Natural killer cell (primary cell): ENCODE measurements at regions not wholly inside any gene's neighbourhood (a gene's known extent, or its start where the extent isn't known, plus 50 kb on each side); places are given as distances from the start of the nearest gene placed in this dataset.

Source experiments
- ATAC-seq, 3 donors: fragments of 150-1000 bp in 2 of 3; fragments of 200-7000 bp in 1 of 3; cut with Tn5 transposase; 1 replicate in 1 of 3; 2 replicates in 2 of 3; pipeline ENCODE4 v1.10.0; 2021; ENCODE audit warnings: mild to moderate bottlenecking in 2 of 3, moderate library complexity in 2 of 3
- DNase-seq, 2 donors: peaks; one replicate each; pipeline versions ENCODE4 v3.0.0 to v3.0.0-alpha.2; 2013 to 2021; ENCODE audit warnings: mixed read lengths in 1 of 2
- H3K27ac ChIP-seq: one replicate; pipeline ENCODE4 v1.5.1; 2013; ENCODE audit warnings: mild to moderate bottlenecking, low read length
- H3K27me3 ChIP-seq: one replicate; pipeline ENCODE4 v1.6.1; 2013; ENCODE audit warnings: low read length; ENCODE audit not compliant: control insufficient read depth, insufficient read depth
- H3K36me3 ChIP-seq: one replicate; pipeline ENCODE4 v1.6.1; 2013; ENCODE audit warnings: low read length; ENCODE audit not compliant: control insufficient read depth, insufficient read depth
- H3K4me1 ChIP-seq: one replicate; pipeline ENCODE4 v1.6.1; 2013; ENCODE audit warnings: low read length; ENCODE audit not compliant: control insufficient read depth, insufficient read depth
- H3K4me3 ChIP-seq: one replicate; pipeline ENCODE4 v1.5.1; 2013; ENCODE audit warnings: low read length
- H3K9me3 ChIP-seq: one replicate; pipeline ENCODE4 v1.6.1; 2013; ENCODE audit warnings: low read length; ENCODE audit not compliant: control insufficient read depth, insufficient read depth
- H3K27ac Mint-ChIP-seq, 2 donors: one replicate each; pipeline ENCODE4 v1.8.0; 2022; ENCODE audit warnings: mild to moderate bottlenecking in 2 of 2, mixed read lengths in 2 of 2, moderate library complexity in 1 of 2
- H3K27me3 Mint-ChIP-seq, 2 donors: one replicate each; pipeline ENCODE4 v1.8.0; 2022; ENCODE audit warnings: low read depth in 2 of 2, mixed read lengths in 2 of 2
- H3K36me3 Mint-ChIP-seq: one replicate; pipeline ENCODE4 v1.8.0; 2022; ENCODE audit warnings: mixed read lengths
- H3K4me1 Mint-ChIP-seq, 2 donors: one replicate each; pipeline ENCODE4 v1.8.0; 2022; ENCODE audit warnings: mixed read lengths in 2 of 2
- H3K4me3 Mint-ChIP-seq: one replicate; pipeline ENCODE4 v1.8.0; 2022; ENCODE audit warnings: mild to moderate bottlenecking, moderate library complexity, mixed read lengths
- H3K9me3 Mint-ChIP-seq, 2 donors: one replicate each; pipeline ENCODE4 v1.8.0; 2022; ENCODE audit warnings: mixed read lengths in 2 of 2
- CTCF ChIP-seq: fragments of 200-600 bp; IDR thresholded peaks from one replicate; pipeline ENCODE4 v1.8.0; 2022; ENCODE audit warnings: antibody characterized with exemption
- WGBS: methylation state at CpG from one replicate; pipeline ENCODE4 v1.1.7; 2013; ENCODE audit warnings: missing lambda C conversion rate; ENCODE audit not compliant: insufficient coverage; 5-methylcytosine and 5-hydroxymethylcytosine counted together
- intact Hi-C: fragments of 100-400 bp; cut with micrococcal nuclease; formaldehyde crosslinking; loops from one replicate; pipeline ENCODE4 v1.14.2; 2022

GRCh38 chr6:159421586-159421985 lies 252.4 kb downstream of the FNDC1 start:
- Mint-ChIP-seq H3K27ac (no peak overlapping the region), H3K36me3 (no peaks in the 10 kb centered on the region), H3K4me1 (no peaks in the 10 kb centered on the region), H3K9me3 (peaks cover 0 to 2% of the 10 kb centered on the region in 2 donors), H3K4me3 (no peak overlapping the region), H3K27me3 (peaks cover 2 to 6% of the 10 kb centered on the region in 2 donors)
- H3K4me1 ChIP-seq: no peaks in the 10 kb centered on the region
- intact Hi-C loops: no loop called here
- no peak overlapping the region for H3K27ac ChIP-seq
- DNase-seq (no peak), ATAC-seq (no peak)
- TF ChIP-seq CTCF: no peak
- H3K27me3 ChIP-seq: peaks cover 2% of the 10 kb centered on the region
- H3K36me3 ChIP-seq: no peaks in the 10 kb centered on the region
- 80% methylated on average over 7 of the region's 7 CpGs for WGBS
- no peak overlapping the region for H3K4me3 ChIP-seq
- H3K9me3 ChIP-seq: no peaks in the 10 kb centered on the region

- Histone ChIP-seq H3K9me3 (peaks cover 3% of the 10 kb centered on the region), H3K36me3 (no peaks in the 10 kb centered on the region), H3K27me3 (peaks cover 2% of the 10 kb centered on the region), H3K4me1 (no peaks in the 10 kb centered on the region), H3K27ac (no peak overlapping the region), H3K4me3 (no peak overlapping the region)
- no peaks in the 10 kb centered on the region for H3K4me1 Mint-ChIP-seq
- TF ChIP-seq CTCF: no peak
- peaks cover 7% of the 10 kb centered on the region in 2 donors for H3K27me3 Mint-ChIP-seq
- H3K36me3 Mint-ChIP-seq: peaks cover 9% of the 10 kb centered on the region
- intact Hi-C loops: no loop called here
- H3K9me3 Mint-ChIP-seq: peaks cover 9 to 11% of the 10 kb centered on the region in 2 donors
- H3K27ac Mint-ChIP-seq: no peak overlapping the region
- DNase-seq (no peak), ATAC-seq (no peak)
- 57% methylated on average over 2 of the region's 2 CpGs for WGBS
- no peak overlapping the region for H3K4me3 Mint-ChIP-seq
These were observed 249.8 kb downstream of the FNDC1 start for GRCh38 chr6:159418997-159419396.

GRCh38 chr6:159416891-159417560 lies 247.8 kb downstream of the FNDC1 start:
- Mint-ChIP-seq H3K36me3 (peaks cover 9% of the 10 kb centered on the region), H3K4me1 (no peaks in the 10 kb centered on the region), H3K27me3 (peaks cover 5 to 7% of the 10 kb centered on the region in 2 donors), H3K9me3 (peaks cover 9 to 11% of the 10 kb centered on the region in 2 donors), H3K27ac (no peak overlapping the region), H3K4me3 (no peak overlapping the region)
- peaks cover 3% of the 10 kb centered on the region for H3K9me3 ChIP-seq
- H3K4me1 ChIP-seq: no peaks in the 10 kb centered on the region
- intact Hi-C loops: no loop called here
- H3K27ac ChIP-seq: no peak overlapping the region
- DNase-seq: no peak
- H3K4me3 ChIP-seq: no peak overlapping the region
- no peak for TF ChIP-seq CTCF
- no peak for ATAC-seq
- H3K36me3 ChIP-seq: no peaks in the 10 kb centered on the region
- 96% methylated on average over 4 of the region's 4 CpGs for WGBS
- peaks cover 9% of the 10 kb centered on the region for H3K27me3 ChIP-seq

- Histone ChIP-seq H3K27ac (no peak overlapping the region), H3K4me1 (no peaks in the 10 kb centered on the region), H3K4me3 (no peak overlapping the region), H3K36me3 (no peaks in the 10 kb centered on the region), H3K9me3 (peaks cover 3% of the 10 kb centered on the region), H3K27me3 (peaks cover 9% of the 10 kb centered on the region)
- Mint-ChIP-seq H3K4me1 (no peaks in the 10 kb centered on the region), H3K4me3 (no peak overlapping the region), H3K9me3 (peaks cover 9 to 11% of the 10 kb centered on the region in 2 donors), H3K27ac (no peak overlapping the region), H3K36me3 (peaks cover 9% of the 10 kb centered on the region), H3K27me3 (peaks cover 5 to 7% of the 10 kb centered on the region in 2 donors)
- intact Hi-C loops: no loop called here
- DNase-seq: no peak
- no peak for ATAC-seq
- TF ChIP-seq CTCF: no peak
- WGBS: 60% methylated on average over 1 of the region's 2 CpGs
These were observed 246.3 kb downstream of the FNDC1 start for GRCh38 chr6:159415540-159415939.
